MM.1S (cell line): ENCODE measurements at regions not wholly inside any gene's neighbourhood (a gene's known extent, or its start where the extent isn't known, plus 50 kb on each side); places are given as distances from the start of the nearest gene placed in this dataset.

ENCODE experiments used
- EZH2 ChIP-seq: fragments of 300-600 bp; sonication (generic); optimal IDR thresholded peaks from 2 replicates; pipeline ENCODE3; 2017; ENCODE audit warnings: low read depth, mild to moderate bottlenecking, antibody characterized with exemption, low read length, mixed read lengths
- TF ChIP-seq, protein P1 (sequence below): fragments of 300-600 bp; sonication (generic); IDR thresholded peaks from 2 replicates; pipeline ENCODE4 v1.5.1; 2016; ENCODE audit warnings: antibody characterized with exemption, low read length, mixed read lengths

DNA sequence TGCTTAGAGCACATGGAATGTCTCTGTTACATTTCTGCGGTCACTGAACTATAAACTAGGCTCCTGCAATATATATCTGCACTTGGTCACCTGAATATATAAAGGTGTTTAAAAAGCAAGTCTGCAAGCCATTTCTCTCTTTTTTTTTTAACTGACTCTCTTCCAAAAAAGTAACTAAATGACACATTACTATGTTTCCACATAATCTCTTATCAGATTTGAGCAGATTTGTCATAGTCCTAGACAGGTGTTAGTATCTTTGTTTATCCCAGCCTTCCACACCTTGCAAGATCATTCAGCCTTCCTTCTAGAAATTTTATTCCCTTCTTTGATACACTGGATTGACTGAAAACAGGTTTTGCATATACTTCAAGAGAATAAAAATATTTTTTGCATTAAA, 86.7 kb upstream of the KLF7 start:
- TF ChIP-seq, protein P1, sequence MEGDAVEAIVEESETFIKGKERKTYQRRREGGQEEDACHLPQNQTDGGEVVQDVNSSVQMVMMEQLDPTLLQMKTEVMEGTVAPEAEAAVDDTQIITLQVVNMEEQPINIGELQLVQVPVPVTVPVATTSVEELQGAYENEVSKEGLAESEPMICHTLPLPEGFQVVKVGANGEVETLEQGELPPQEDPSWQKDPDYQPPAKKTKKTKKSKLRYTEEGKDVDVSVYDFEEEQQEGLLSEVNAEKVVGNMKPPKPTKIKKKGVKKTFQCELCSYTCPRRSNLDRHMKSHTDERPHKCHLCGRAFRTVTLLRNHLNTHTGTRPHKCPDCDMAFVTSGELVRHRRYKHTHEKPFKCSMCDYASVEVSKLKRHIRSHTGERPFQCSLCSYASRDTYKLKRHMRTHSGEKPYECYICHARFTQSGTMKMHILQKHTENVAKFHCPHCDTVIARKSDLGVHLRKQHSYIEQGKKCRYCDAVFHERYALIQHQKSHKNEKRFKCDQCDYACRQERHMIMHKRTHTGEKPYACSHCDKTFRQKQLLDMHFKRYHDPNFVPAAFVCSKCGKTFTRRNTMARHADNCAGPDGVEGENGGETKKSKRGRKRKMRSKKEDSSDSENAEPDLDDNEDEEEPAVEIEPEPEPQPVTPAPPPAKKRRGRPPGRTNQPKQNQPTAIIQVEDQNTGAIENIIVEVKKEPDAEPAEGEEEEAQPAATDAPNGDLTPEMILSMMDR = no peak
- no peak for TF ChIP-seq EZH2
